Retinal pigment epithelial cell (primary cell): ENCODE measurements at regions not wholly inside any gene's neighbourhood (a gene's known extent, or its start where the extent isn't known, plus 50 kb on each side); places are given as distances from the start of the nearest gene placed in this dataset.

ENCODE experiments used
- DNase-seq: peaks from one replicate; pipeline ENCODE4 v3.0.0-alpha.2; 2010; ENCODE audit warnings: low read depth
- H3K4me3 ChIP-seq: 2 replicates; pipeline ENCODE4 v1.5.1; 2011; ENCODE audit warnings: mild to moderate bottlenecking, low read length, control low read depth, moderate library complexity
- TF ChIP-seq, protein P1 (sequence below): conservative IDR thresholded peaks from 2 replicates; pipeline ENCODE4 v1.5.1; 2011; ENCODE audit warnings: low read depth, low read length, control low read depth, inconsistent platforms

DNA sequence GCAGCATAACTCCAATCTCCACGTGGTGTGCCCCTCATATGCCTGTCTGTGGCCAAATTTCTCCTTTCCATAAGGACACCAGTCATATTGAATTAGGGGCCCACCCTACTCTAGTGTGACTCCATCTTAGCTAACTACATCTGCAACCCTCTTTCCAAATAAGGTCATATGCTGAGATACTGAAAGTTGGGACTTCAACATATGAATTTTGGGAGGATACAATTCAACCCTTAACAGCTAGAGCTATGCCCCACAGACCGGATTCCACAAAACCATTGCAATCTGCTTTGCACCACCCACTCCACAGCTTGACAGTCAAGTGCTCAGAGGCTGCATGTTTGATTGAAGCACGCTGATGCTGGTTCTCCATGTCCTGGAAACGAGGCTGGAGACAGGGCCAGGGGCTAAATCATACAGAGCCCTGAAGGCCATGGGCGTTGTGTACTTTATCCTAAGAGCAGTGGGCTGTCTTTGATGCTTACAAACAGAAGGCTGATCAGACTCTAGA is 122.8 kb downstream of the MTX3 start:
- TF ChIP-seq, protein P1, sequence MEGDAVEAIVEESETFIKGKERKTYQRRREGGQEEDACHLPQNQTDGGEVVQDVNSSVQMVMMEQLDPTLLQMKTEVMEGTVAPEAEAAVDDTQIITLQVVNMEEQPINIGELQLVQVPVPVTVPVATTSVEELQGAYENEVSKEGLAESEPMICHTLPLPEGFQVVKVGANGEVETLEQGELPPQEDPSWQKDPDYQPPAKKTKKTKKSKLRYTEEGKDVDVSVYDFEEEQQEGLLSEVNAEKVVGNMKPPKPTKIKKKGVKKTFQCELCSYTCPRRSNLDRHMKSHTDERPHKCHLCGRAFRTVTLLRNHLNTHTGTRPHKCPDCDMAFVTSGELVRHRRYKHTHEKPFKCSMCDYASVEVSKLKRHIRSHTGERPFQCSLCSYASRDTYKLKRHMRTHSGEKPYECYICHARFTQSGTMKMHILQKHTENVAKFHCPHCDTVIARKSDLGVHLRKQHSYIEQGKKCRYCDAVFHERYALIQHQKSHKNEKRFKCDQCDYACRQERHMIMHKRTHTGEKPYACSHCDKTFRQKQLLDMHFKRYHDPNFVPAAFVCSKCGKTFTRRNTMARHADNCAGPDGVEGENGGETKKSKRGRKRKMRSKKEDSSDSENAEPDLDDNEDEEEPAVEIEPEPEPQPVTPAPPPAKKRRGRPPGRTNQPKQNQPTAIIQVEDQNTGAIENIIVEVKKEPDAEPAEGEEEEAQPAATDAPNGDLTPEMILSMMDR: no peak
- no peak for DNase-seq
- no peak overlapping the region for H3K4me3 ChIP-seq

DNA sequence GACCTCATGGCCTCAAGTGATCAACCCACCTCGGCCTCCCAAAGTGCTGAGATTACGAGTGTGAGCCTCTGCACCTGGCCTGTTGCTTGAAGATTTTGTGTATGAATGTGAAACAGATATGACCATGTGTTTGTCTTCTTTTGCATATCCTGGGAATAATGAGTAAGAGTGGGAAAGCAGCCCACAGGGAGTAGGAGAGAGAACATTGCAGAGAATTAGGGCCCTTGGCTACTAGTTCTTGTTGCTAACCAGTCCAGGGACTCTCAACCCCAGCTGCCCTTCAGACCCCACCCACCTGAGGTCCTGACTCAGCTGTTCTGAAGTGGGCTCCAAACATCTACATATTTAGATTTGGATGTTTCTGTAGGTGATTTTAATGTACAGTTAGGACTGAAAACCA is 125.5 kb downstream of the MTX3 start:
- DNase-seq: no peak
- no peak overlapping the region for H3K4me3 ChIP-seq
- TF ChIP-seq, protein P1: no peak

DNA sequence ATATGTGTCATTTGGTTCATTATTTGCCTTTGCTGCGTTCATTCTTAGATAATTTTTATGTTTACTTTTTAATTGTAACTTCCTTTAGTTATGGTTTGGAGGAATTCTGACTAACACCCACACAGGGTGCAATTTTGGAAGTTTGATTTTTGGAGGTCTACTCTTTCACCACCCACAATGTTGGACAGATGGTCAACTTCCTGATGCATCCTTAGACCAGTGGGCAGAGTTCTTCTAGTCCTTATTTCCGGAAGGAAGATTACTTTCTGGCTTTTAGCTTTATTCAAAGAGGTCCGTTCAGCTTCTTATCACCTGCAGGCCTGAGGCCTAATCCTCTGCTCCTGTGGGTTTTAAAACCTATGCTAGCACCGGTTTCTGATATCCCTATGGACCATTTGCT is 126.7 kb downstream of the MTX3 start:
- no peak for DNase-seq
- TF ChIP-seq, protein P1: no peak
- H3K4me3 ChIP-seq: no peak overlapping the region

DNA sequence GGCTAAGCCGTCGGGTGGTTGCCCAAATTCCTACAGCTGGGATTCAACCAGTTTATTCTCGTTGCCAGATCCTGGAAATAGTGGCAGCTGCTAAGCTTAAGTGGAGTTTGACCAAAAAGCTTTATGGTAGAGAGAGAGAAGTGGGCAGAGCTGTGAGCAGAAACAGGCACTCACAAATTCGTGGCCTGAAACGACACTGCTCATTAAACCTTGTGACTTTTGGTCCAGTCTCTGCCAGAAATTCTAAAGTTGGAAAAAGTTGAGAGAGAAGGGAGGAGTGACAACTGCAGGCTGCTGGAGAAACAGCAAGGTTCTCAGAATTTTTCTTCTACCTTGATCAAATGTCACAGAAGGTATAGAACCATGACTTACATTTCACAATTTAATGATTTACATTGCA is 131.5 kb downstream of the MTX3 start:
- H3K4me3 ChIP-seq: no peak overlapping the region
- DNase-seq: no peak
- TF ChIP-seq, protein P1: no peak

DNA sequence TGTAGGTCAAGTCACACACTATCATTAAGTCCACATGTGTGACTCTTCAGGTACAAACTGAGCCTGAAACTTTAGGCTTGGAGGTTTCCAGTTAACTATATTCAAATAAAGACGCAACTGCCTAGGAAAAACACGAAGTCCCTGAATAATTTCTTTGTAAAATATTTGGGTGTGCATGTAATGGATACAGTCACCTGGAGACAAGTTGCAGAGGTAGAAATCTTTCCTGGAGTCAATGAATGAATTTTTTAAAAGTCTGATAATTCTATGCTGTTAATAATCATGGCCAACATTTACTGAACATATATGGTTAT is 132.7 kb downstream of the MTX3 start:
- no peak overlapping the region for H3K4me3 ChIP-seq
- DNase-seq: no peak
- TF ChIP-seq, protein P1: no peak

DNA sequence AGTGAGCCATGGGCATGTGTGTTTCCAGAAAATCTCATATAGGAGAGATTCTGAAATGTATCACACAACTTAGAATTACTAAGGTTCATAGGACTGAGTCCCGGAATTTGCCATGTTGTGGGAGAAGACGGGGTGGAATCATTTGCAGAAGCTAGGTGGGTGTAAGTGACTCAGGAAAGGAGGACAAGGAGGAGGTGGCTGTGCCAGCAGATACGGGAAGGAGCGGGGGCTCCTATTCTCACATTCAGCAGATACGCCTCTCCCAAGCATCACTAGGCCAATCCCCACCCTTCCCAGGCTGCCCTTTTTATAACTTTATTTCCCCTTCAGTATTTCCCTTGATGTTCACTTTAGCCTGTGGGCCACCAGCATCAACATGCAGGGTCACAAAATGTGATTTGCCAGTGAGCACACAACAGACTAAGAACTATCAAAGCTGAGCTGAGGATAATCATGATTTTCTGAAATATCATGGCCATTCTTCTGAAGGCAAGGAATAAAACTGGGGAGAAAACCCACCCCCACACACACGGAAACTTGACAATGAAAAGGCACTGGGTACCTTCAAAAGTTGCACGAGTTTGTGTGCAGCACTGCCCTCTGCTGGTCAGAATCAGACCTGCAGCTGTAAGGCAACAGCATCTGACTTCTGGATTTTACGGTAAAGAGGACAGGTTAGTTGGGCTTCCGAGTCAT is 133.2 kb downstream of the MTX3 start:
- no peak overlapping the region for H3K4me3 ChIP-seq
- TF ChIP-seq, protein P1: peak; percentile 99
- peak; percentile 2 for DNase-seq

DNA sequence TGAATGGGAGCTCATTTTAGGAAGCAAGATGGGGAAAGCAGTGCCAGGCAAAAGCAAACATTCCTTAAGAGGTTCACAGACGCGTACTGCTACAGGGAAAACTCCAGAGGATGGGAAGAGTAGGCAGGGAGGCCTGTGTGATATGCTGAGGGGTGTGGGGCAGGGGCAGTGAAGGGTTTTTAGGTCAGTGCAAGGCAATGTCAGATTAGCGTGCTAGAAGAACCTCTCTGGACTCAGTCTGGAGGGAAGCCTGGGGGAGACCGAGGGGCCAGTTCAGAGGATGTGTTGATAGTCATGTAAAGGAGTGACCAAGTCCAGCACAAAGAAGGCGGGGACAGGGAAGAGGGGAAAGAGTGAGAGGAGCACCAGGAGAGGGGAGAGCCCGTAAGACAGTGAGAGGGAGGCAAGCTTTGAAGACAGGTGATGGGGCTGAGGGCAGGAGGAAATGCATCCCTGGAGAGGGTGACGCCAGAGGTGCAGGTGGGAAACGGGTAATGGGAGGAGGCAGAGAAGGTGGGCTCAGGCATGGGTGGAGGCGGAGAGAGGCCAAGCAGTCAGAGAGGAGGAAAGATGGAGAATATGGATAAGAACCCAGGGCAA is 134.5 kb downstream of the MTX3 start:
- H3K4me3 ChIP-seq: no peak overlapping the region
- no peak for DNase-seq
- TF ChIP-seq, protein P1: no peak
